Natural killer cell (primary cell): ENCODE measurements at regions not wholly inside any gene's neighbourhood (a gene's known extent, or its start where the extent isn't known, plus 50 kb on each side); places are given as distances from the start of the nearest gene placed in this dataset.

Experiments used
- ATAC-seq, 3 donors: fragments of 150-1000 bp in 2 of 3; fragments of 200-7000 bp in 1 of 3; cut with Tn5 transposase; 1 replicate in 1 of 3; 2 replicates in 2 of 3; pipeline ENCODE4 v1.10.0; 2021; ENCODE audit warnings: mild to moderate bottlenecking in 2 of 3, moderate library complexity in 2 of 3
- DNase-seq, 2 donors: peaks; one replicate each; pipeline versions ENCODE4 v3.0.0 to v3.0.0-alpha.2; 2013 to 2021; ENCODE audit warnings: mixed read lengths in 1 of 2
- H3K27ac ChIP-seq: one replicate; pipeline ENCODE4 v1.5.1; 2013; ENCODE audit warnings: mild to moderate bottlenecking, low read length
- H3K27me3 ChIP-seq: one replicate; pipeline ENCODE4 v1.6.1; 2013; ENCODE audit warnings: low read length; ENCODE audit not compliant: control insufficient read depth, insufficient read depth
- H3K36me3 ChIP-seq: one replicate; pipeline ENCODE4 v1.6.1; 2013; ENCODE audit warnings: low read length; ENCODE audit not compliant: control insufficient read depth, insufficient read depth
- H3K4me1 ChIP-seq: one replicate; pipeline ENCODE4 v1.6.1; 2013; ENCODE audit warnings: low read length; ENCODE audit not compliant: control insufficient read depth, insufficient read depth
- H3K4me3 ChIP-seq: one replicate; pipeline ENCODE4 v1.5.1; 2013; ENCODE audit warnings: low read length
- H3K9me3 ChIP-seq: one replicate; pipeline ENCODE4 v1.6.1; 2013; ENCODE audit warnings: low read length; ENCODE audit not compliant: control insufficient read depth, insufficient read depth
- H3K27ac Mint-ChIP-seq, 2 donors: one replicate each; pipeline ENCODE4 v1.8.0; 2022; ENCODE audit warnings: mild to moderate bottlenecking in 2 of 2, mixed read lengths in 2 of 2, moderate library complexity in 1 of 2
- H3K27me3 Mint-ChIP-seq, 2 donors: one replicate each; pipeline ENCODE4 v1.8.0; 2022; ENCODE audit warnings: low read depth in 2 of 2, mixed read lengths in 2 of 2
- H3K36me3 Mint-ChIP-seq: one replicate; pipeline ENCODE4 v1.8.0; 2022; ENCODE audit warnings: mixed read lengths
- H3K4me1 Mint-ChIP-seq, 2 donors: one replicate each; pipeline ENCODE4 v1.8.0; 2022; ENCODE audit warnings: mixed read lengths in 2 of 2
- H3K4me3 Mint-ChIP-seq: one replicate; pipeline ENCODE4 v1.8.0; 2022; ENCODE audit warnings: mild to moderate bottlenecking, moderate library complexity, mixed read lengths
- H3K9me3 Mint-ChIP-seq, 2 donors: one replicate each; pipeline ENCODE4 v1.8.0; 2022; ENCODE audit warnings: mixed read lengths in 2 of 2
- WGBS: methylation state at CpG from one replicate; pipeline ENCODE4 v1.1.7; 2013; ENCODE audit warnings: missing lambda C conversion rate; ENCODE audit not compliant: insufficient coverage; 5-methylcytosine and 5-hydroxymethylcytosine counted together
- intact Hi-C: fragments of 100-400 bp; cut with micrococcal nuclease; formaldehyde crosslinking; loops from one replicate; pipeline ENCODE4 v1.14.2; 2022
- TF ChIP-seq, protein P1 (sequence below): fragments of 200-600 bp; IDR thresholded peaks from one replicate; pipeline ENCODE4 v1.8.0; 2022; ENCODE audit warnings: antibody characterized with exemption

DNA sequence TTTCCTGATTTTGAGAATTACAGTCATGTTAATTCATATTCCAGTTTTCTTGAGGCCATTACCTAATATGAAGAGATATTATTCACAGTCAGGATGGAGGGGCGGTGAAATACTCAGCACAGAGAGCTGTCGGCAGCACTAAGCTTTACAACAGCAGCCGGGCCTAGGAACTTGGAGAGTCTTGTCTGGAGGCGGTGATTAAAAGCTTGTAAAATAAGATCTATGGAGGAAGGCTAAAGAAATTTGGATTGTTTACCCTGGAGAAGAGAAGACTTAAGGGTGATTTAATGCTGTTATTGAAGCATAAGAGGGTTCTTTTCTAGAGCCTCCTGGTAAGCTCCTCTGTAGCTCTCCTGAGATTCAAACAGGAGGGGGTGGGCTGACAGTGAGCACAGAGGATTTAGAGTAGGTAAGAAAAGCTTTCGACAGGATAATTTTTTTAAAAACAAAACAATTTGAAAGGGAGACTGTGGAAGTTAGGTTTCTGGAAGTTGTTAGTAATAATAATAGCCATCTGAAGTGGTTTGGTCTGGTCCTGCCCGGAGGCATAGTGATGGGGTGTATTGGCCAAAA lies 406.3 kb upstream of the ADAMTSL1 start:
- no peaks in the 10 kb centered on the region for H3K27me3 Mint-ChIP-seq
- no peak for DNase-seq
- TF ChIP-seq, protein P1, sequence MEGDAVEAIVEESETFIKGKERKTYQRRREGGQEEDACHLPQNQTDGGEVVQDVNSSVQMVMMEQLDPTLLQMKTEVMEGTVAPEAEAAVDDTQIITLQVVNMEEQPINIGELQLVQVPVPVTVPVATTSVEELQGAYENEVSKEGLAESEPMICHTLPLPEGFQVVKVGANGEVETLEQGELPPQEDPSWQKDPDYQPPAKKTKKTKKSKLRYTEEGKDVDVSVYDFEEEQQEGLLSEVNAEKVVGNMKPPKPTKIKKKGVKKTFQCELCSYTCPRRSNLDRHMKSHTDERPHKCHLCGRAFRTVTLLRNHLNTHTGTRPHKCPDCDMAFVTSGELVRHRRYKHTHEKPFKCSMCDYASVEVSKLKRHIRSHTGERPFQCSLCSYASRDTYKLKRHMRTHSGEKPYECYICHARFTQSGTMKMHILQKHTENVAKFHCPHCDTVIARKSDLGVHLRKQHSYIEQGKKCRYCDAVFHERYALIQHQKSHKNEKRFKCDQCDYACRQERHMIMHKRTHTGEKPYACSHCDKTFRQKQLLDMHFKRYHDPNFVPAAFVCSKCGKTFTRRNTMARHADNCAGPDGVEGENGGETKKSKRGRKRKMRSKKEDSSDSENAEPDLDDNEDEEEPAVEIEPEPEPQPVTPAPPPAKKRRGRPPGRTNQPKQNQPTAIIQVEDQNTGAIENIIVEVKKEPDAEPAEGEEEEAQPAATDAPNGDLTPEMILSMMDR = no peak

GRCh38 chr9:18068900-18069299 lies 405.1 kb upstream of the ADAMTSL1 start:
- Mint-ChIP-seq H3K36me3 (no peaks in the 10 kb centered on the region), H3K27ac (no peak overlapping the region), H3K4me3 (no peak overlapping the region), H3K4me1 (no peaks in the 10 kb centered on the region), H3K9me3 (peaks cover 2 to 3% of the 10 kb centered on the region in 2 donors), H3K27me3 (no peaks in the 10 kb centered on the region)
- no peak for DNase-seq
- Histone ChIP-seq H3K27ac (no peak overlapping the region), H3K36me3 (no peaks in the 10 kb centered on the region), H3K4me3 (no peak overlapping the region), H3K27me3 (no peaks in the 10 kb centered on the region), H3K9me3 (no peaks in the 10 kb centered on the region), H3K4me1 (no peaks in the 10 kb centered on the region)
- ATAC-seq = no peak
- intact Hi-C loops = no loop called here
- TF ChIP-seq, protein P1 = no peak
- WGBS = no CpG with 5 or more reads among the region's 3 CpGs

More for the DNA sequence above, 406.3 kb upstream of the ADAMTSL1 start:
- 94% methylated on average over 6 of the region's 6 CpGs for WGBS
- Mint-ChIP-seq H3K4me1 (no peaks in the 10 kb centered on the region), H3K27ac (no peak overlapping the region), H3K4me3 (no peak overlapping the region), H3K36me3 (no peaks in the 10 kb centered on the region), H3K9me3 (peaks cover 2 to 3% of the 10 kb centered on the region in 2 donors)
- Histone ChIP-seq H3K4me1 (no peaks in the 10 kb centered on the region), H3K4me3 (no peak overlapping the region), H3K9me3 (no peaks in the 10 kb centered on the region), H3K27me3 (no peaks in the 10 kb centered on the region), H3K36me3 (no peaks in the 10 kb centered on the region), H3K27ac (no peak overlapping the region)
- intact Hi-C loops = no loop called here
- ATAC-seq = no peak

DNA sequence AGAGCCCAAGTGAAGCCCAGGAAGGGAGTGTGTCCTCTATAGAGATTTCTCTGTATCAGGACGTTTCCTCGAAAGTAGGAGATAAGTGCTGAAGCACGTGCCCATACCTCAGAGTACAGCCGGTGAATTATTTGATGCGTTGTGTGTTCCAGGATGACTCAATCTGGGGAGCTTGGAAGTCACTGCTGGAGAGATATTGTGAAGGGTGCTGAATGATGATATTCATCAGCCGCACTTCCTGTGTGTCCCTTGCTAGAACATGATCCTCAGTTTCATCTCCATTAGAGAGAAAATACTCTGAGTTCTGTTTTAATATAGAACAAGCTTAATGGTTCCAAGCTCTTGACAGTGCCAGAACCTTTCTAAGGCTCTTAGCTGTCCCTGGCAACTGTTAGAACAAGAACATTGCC lies 402.3 kb upstream of the ADAMTSL1 start:
- no peak for DNase-seq

More for the DNA sequence above, 402.3 kb upstream of the ADAMTSL1 start:
- no peaks in the 10 kb centered on the region for H3K4me1 Mint-ChIP-seq
- Histone ChIP-seq H3K9me3 (no peaks in the 10 kb centered on the region), H3K36me3 (no peaks in the 10 kb centered on the region), H3K4me3 (no peak overlapping the region), H3K27me3 (no peaks in the 10 kb centered on the region), H3K27ac (no peak overlapping the region), H3K4me1 (no peaks in the 10 kb centered on the region)
- H3K36me3 Mint-ChIP-seq = no peaks in the 10 kb centered on the region
- peaks cover 2 to 3% of the 10 kb centered on the region in 2 donors for H3K9me3 Mint-ChIP-seq
- TF ChIP-seq, protein P1 = no peak
- WGBS = 93% methylated on average over 6 of the region's 6 CpGs
- no peak overlapping the region for H3K4me3 Mint-ChIP-seq
- no peaks in the 10 kb centered on the region for H3K27me3 Mint-ChIP-seq
- intact Hi-C loops = no loop called here
- no peak for ATAC-seq
- no peak overlapping the region for H3K27ac Mint-ChIP-seq
